OCI-LY3 (cell line): ENCODE measurements at regions not wholly inside any gene's neighbourhood (a gene's known extent, or its start where the extent isn't known, plus 50 kb on each side); places are given as distances from the start of the nearest gene placed in this dataset.

Experiments used
- H2AFZ ChIP-seq: fragments of 200-600, 300-600 bp; shearing (Covaris generic); 2 replicates; pipeline ENCODE4 v1.6.0; 2014; ENCODE audit warnings: antibody characterized with exemption, low read depth, low read length
- H3K27ac ChIP-seq: fragments of 200-600, 300-600 bp; sonication (generic); 2 replicates; pipeline ENCODE4 v1.5.1; 2014; ENCODE audit warnings: mild to moderate bottlenecking, low read length, moderate library complexity, mixed read lengths
- H3K27me3 ChIP-seq: fragments of 200-600, 300-600 bp; sonication (generic); 2 replicates; pipeline ENCODE4 v1.6.1; 2014; ENCODE audit warnings: low read depth, low read length, mixed read lengths
- H3K36me3 ChIP-seq: fragments of 200-600, 300-600 bp; sonication (generic); replicated peaks from 2 replicates; pipeline ENCODE3; 2014; ENCODE audit warnings: low read depth, low read length, mixed read lengths
- H3K4me1 ChIP-seq: fragments of 300-600, 200-600 bp; sonication (generic); 2 replicates; pipeline ENCODE4 v1.6.1; 2014; ENCODE audit warnings: low read length, mixed read lengths
- H3K4me2 ChIP-seq: fragments of 200-600, 300-600 bp; sonication (generic); 2 replicates; pipeline ENCODE4 v1.6.1; 2014; ENCODE audit warnings: low read length, mixed read lengths
- H3K4me3 ChIP-seq: fragments of 300-600, 200-600 bp; sonication (generic); 2 replicates; pipeline ENCODE4 v1.5.1; 2014; ENCODE audit warnings: antibody characterized with exemption, mild to moderate bottlenecking, low read length, moderate library complexity
- H3K79me2 ChIP-seq: fragments of 300-600, 200-600 bp; shearing (Covaris generic); 2 replicates; pipeline ENCODE4 v1.6.1; 2014; ENCODE audit warnings: mild to moderate bottlenecking, low read length, mixed read lengths
- H3K9ac ChIP-seq: fragments of 300-600, 200-600 bp; shearing (Covaris generic); 2 replicates; pipeline ENCODE4 v1.6.0; 2014; ENCODE audit warnings: mild to moderate bottlenecking, low read length, moderate library complexity
- H3K9me3 ChIP-seq: fragments of 200-600, 300-600 bp; shearing (Covaris generic); 2 replicates; pipeline ENCODE4 v1.6.1; 2014; ENCODE audit warnings: low read length, mixed read lengths; ENCODE audit not compliant: insufficient read depth
- H4K20me1 ChIP-seq: fragments of 200-600, 300-600 bp; sonication (generic); 2 replicates; pipeline ENCODE4 v1.6.1; 2016; ENCODE audit warnings: low read length, mixed read lengths; ENCODE audit not compliant: insufficient read depth
- CTCF ChIP-seq: fragments of 200-600, 300-600 bp; sonication (generic); IDR thresholded peaks from 2 replicates; pipeline ENCODE4 v1.5.1; 2014; ENCODE audit warnings: antibody characterized with exemption, low read length, low read depth
- EZH2phosphoT487 ChIP-seq: fragments of 200-600 bp; shearing (Covaris generic); IDR thresholded peaks from 2 replicates; pipeline ENCODE4 v1.6.1; 2018; ENCODE audit warnings: antibody characterized with exemption, mixed run types, low read depth

- no peak for TF ChIP-seq CTCF
- Histone ChIP-seq H3K36me3 (no peaks in the 10 kb centered on the region), H3K9me3 (no peaks in the 10 kb centered on the region)
Measured at GRCh38 chr12:114974826-114975639, 291.1 kb upstream of the TBX3 start.

GRCh38 chr12:114974333-114974732 is 290.4 kb upstream of the TBX3 start:
- H3K4me2 ChIP-seq: no peak overlapping the region
- TF ChIP-seq CTCF (no peak), EZH2phosphoT487 (no peak)
- H3K27me3 ChIP-seq: no peaks in the 10 kb centered on the region
- H3K36me3 ChIP-seq: no peaks in the 10 kb centered on the region
- H4K20me1 ChIP-seq: no peaks in the 10 kb centered on the region
- H3K4me3 ChIP-seq: no peak overlapping the region
- no peaks in the 10 kb centered on the region for H3K9me3 ChIP-seq
- no peaks in the 10 kb centered on the region for H3K4me1 ChIP-seq
- H2AFZ ChIP-seq: no peak overlapping the region
- no peak overlapping the region for H3K9ac ChIP-seq
- H3K27ac ChIP-seq: no peak overlapping the region
- no peaks in the 10 kb centered on the region for H3K79me2 ChIP-seq

More at GRCh38 chr12:114974826-114975639, 291.1 kb upstream of the TBX3 start:
- Histone ChIP-seq H4K20me1 (no peaks in the 10 kb centered on the region), H3K9ac (no peak overlapping the region), H3K4me1 (no peaks in the 10 kb centered on the region), H3K27me3 (no peaks in the 10 kb centered on the region), H3K79me2 (no peaks in the 10 kb centered on the region), H3K4me2 (no peak overlapping the region), H3K27ac (no peak overlapping the region), H3K4me3 (no peak overlapping the region), H2AFZ (no peak overlapping the region)

DNA sequence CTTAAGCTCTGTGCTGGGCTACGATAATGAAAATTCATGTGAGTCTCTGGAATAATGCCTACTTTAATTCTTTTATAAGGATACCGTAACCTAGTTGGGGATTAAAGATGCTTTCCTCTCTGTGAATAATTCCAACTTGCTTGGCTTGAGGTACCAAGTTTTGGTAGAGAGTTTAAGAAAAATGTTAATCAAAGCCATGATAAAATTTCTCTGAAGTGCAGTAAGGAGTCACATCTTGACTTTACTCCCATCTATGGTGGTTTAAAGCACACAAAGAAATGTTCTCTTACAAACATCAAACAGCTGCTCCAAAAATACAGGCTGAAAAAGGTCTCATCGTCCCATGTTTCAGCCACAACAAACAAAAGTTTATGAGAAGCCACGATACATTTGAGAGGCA is 284.8 kb upstream of the TBX3 start:
- no peak overlapping the region for H3K9ac ChIP-seq
- no peak overlapping the region for H3K4me3 ChIP-seq
- no peaks in the 10 kb centered on the region for H3K4me1 ChIP-seq
- H3K27ac ChIP-seq: no peak overlapping the region
- no peak overlapping the region for H2AFZ ChIP-seq
- H3K4me2 ChIP-seq: no peak overlapping the region
- H3K27me3 ChIP-seq: no peaks in the 10 kb centered on the region
- H3K36me3 ChIP-seq: no peaks in the 10 kb centered on the region
- H4K20me1 ChIP-seq: no peaks in the 10 kb centered on the region
- H3K9me3 ChIP-seq: no peaks in the 10 kb centered on the region
- H3K79me2 ChIP-seq: no peaks in the 10 kb centered on the region
- TF ChIP-seq CTCF (no peak), EZH2phosphoT487 (no peak)

GRCh38 chr12:114967151-114967550 is 283.2 kb upstream of the TBX3 start:
- TF ChIP-seq CTCF (no peak), EZH2phosphoT487 (no peak)
- no peaks in the 10 kb centered on the region for H4K20me1 ChIP-seq
- H3K27ac ChIP-seq: no peak overlapping the region
- no peaks in the 10 kb centered on the region for H3K9me3 ChIP-seq
- H3K27me3 ChIP-seq: no peaks in the 10 kb centered on the region
- no peaks in the 10 kb centered on the region for H3K4me1 ChIP-seq
- no peak overlapping the region for H3K9ac ChIP-seq
- H3K36me3 ChIP-seq: no peaks in the 10 kb centered on the region
- H3K4me3 ChIP-seq: no peak overlapping the region
- no peak overlapping the region for H2AFZ ChIP-seq
- H3K4me2 ChIP-seq: no peak overlapping the region
- H3K79me2 ChIP-seq: no peaks in the 10 kb centered on the region
